ENCODE measurements at regions not wholly inside any gene's neighbourhood (a gene's known extent, or its start where the extent isn't known, plus 50 kb on each side); places are given as distances from the start of the nearest gene placed in this dataset.

DNA sequence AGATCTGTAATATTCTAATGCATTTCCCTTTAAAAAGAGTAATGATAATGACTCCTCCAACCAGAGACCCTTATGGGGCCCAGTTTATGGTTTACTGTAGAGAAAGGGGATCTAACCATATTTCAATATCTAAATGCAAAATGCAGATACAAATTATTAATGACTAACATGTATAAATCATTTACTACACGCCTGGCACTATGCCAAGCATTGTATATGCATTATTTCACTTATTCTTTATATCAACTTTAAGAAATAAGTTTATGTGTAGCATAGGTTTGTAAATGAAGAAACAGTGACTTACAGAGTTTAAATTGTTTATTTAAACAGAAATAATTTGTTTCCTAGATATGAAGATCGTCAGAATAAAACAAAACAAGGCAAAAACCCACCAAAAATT, 86.2 kb upstream of the SCEL start:
- TF ChIP-seq EZH2phosphoT487 (IDR thresholded peaks at IDR 0.05; ENCODE audit: insufficient read depth, low read depth) (no peak), EZH2 (IDR thresholded peaks at IDR 0.05; ENCODE audit: insufficient read depth, poor library complexity, severe bottlenecking) (no peak)

All from GM23248 (cell line).